ENCODE measurements at regions not wholly inside any gene's neighbourhood (a gene's known extent, or its start where the extent isn't known, plus 50 kb on each side); places are given as distances from the start of the nearest gene placed in this dataset.

DNA sequence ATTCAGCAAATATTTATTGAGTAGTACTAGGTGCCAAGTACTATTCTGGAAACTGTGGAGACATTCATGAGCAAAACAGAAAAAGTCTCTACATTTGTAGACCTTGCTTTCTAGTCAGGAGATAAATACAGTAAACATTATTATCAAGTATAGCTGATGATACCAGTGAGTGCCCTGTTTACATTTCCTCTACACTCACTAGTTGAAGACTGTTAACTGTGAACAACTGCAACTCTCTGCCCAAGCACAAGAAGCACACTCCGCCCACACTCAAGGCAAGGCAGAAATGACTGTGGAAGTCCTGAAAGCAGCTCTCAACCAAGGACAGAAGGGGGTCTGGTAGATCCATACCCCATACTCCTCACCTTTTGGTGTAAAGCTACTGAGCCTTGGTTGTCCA lies 837.0 kb downstream of the DIAPH3 start (continued):
- TF ChIP-seq ZNF281 (CRISPR knock-in tag; IDR thresholded peaks at IDR 0.05) (no peak), TEAD1 (CRISPR knock-in tag; IDR thresholded peaks at IDR 0.05) (no peak)
- TF ChIP-seq, protein P1, sequence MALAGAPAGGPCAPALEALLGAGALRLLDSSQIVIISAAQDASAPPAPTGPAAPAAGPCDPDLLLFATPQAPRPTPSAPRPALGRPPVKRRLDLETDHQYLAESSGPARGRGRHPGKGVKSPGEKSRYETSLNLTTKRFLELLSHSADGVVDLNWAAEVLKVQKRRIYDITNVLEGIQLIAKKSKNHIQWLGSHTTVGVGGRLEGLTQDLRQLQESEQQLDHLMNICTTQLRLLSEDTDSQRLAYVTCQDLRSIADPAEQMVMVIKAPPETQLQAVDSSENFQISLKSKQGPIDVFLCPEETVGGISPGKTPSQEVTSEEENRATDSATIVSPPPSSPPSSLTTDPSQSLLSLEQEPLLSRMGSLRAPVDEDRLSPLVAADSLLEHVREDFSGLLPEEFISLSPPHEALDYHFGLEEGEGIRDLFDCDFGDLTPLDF (CRISPR knock-in tag; IDR thresholded peaks at IDR 0.05) = no peak

- Mint-ChIP-seq H3K27ac (no peak overlapping the region), H3K4me1 (no peaks in the 10 kb centered on the region), H3K27me3 (ENCODE audit: low read depth) (no peaks in the 10 kb centered on the region), H3K36me3 (no peaks in the 10 kb centered on the region), H3K9me3 (0 out of 2 replicates have a peak, but pooled peaks cover 3% of the 10 kb centered on the region), H3K4me3 (no peak overlapping the region)
- DNase-seq (ENCODE audit: low spot score) = no peak
- ChIA-PET POLR2A (no interaction called here), CTCF (interaction anchor here (1.3 kb wide), 1 partner anchor 272 kb away, joined by 3 read pairs; no protein-coding TSS in a partner anchor)
- TF ChIP-seq FOXP4 (CRISPR knock-in tag; IDR thresholded peaks at IDR 0.05) (no peak), NFATC4 (CRISPR knock-in tag; IDR thresholded peaks at IDR 0.05) (no peak), ESRRA (CRISPR knock-in tag; IDR thresholded peaks at IDR 0.05; ENCODE audit: borderline replicate concordance) (no peak), GTF2I (CRISPR knock-in tag; conservative IDR thresholded peaks at IDR 0.05) (no peak), ETV6 (CRISPR knock-in tag; IDR thresholded peaks at IDR 0.05) (no peak), FOXK1 (CRISPR knock-in tag; IDR thresholded peaks at IDR 0.05) (no peak), ZNF138 (CRISPR knock-in tag; conservative IDR thresholded peaks at IDR 0.05) (no peak), SP1 (CRISPR knock-in tag; conservative IDR thresholded peaks at IDR 0.05) (no peak), NR1H2 (CRISPR knock-in tag; IDR thresholded peaks at IDR 0.05) (no peak)
- TF ChIP-seq, protein P2, sequence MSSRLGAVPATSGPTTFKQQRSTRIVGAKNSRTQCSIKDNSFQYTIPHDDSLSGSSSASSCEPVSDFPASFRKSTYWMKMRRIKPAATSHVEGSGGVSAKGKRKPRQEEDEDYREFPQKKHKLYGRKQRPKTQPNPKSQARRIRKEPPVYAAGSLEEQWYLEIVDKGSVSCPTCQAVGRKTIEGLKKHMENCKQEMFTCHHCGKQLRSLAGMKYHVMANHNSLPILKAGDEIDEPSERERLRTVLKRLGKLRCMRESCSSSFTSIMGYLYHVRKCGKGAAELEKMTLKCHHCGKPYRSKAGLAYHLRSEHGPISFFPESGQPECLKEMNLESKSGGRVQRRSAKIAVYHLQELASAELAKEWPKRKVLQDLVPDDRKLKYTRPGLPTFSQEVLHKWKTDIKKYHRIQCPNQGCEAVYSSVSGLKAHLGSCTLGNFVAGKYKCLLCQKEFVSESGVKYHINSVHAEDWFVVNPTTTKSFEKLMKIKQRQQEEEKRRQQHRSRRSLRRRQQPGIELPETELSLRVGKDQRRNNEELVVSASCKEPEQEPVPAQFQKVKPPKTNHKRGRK (CRISPR knock-in tag; IDR thresholded peaks at IDR 0.05; ENCODE audit: borderline replicate concordance) = no peak
- TF ChIP-seq, protein P3, sequence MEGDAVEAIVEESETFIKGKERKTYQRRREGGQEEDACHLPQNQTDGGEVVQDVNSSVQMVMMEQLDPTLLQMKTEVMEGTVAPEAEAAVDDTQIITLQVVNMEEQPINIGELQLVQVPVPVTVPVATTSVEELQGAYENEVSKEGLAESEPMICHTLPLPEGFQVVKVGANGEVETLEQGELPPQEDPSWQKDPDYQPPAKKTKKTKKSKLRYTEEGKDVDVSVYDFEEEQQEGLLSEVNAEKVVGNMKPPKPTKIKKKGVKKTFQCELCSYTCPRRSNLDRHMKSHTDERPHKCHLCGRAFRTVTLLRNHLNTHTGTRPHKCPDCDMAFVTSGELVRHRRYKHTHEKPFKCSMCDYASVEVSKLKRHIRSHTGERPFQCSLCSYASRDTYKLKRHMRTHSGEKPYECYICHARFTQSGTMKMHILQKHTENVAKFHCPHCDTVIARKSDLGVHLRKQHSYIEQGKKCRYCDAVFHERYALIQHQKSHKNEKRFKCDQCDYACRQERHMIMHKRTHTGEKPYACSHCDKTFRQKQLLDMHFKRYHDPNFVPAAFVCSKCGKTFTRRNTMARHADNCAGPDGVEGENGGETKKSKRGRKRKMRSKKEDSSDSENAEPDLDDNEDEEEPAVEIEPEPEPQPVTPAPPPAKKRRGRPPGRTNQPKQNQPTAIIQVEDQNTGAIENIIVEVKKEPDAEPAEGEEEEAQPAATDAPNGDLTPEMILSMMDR (IDR thresholded peaks at IDR 0.05) = no peak
- TF ChIP-seq, protein P4, sequence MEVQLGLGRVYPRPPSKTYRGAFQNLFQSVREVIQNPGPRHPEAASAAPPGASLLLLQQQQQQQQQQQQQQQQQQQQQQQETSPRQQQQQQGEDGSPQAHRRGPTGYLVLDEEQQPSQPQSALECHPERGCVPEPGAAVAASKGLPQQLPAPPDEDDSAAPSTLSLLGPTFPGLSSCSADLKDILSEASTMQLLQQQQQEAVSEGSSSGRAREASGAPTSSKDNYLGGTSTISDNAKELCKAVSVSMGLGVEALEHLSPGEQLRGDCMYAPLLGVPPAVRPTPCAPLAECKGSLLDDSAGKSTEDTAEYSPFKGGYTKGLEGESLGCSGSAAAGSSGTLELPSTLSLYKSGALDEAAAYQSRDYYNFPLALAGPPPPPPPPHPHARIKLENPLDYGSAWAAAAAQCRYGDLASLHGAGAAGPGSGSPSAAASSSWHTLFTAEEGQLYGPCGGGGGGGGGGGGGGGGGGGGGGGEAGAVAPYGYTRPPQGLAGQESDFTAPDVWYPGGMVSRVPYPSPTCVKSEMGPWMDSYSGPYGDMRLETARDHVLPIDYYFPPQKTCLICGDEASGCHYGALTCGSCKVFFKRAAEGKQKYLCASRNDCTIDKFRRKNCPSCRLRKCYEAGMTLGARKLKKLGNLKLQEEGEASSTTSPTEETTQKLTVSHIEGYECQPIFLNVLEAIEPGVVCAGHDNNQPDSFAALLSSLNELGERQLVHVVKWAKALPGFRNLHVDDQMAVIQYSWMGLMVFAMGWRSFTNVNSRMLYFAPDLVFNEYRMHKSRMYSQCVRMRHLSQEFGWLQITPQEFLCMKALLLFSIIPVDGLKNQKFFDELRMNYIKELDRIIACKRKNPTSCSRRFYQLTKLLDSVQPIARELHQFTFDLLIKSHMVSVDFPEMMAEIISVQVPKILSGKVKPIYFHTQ (CRISPR knock-in tag; IDR thresholded peaks at IDR 0.05) = no peak
- ATAC-seq = no peak
Observed at GRCh38 chr13:59330764-59331163, 833.0 kb downstream of the DIAPH3 start.

Measured in WTC11 (cell line).